ENCODE measurements at regions not wholly inside any gene's neighbourhood (a gene's known extent, or its start where the extent isn't known, plus 50 kb on each side); places are given as distances from the start of the nearest gene placed in this dataset.
A peak's percentile ranks its signal among the peaks of the same experiment; 100 is the strongest.

DNA sequence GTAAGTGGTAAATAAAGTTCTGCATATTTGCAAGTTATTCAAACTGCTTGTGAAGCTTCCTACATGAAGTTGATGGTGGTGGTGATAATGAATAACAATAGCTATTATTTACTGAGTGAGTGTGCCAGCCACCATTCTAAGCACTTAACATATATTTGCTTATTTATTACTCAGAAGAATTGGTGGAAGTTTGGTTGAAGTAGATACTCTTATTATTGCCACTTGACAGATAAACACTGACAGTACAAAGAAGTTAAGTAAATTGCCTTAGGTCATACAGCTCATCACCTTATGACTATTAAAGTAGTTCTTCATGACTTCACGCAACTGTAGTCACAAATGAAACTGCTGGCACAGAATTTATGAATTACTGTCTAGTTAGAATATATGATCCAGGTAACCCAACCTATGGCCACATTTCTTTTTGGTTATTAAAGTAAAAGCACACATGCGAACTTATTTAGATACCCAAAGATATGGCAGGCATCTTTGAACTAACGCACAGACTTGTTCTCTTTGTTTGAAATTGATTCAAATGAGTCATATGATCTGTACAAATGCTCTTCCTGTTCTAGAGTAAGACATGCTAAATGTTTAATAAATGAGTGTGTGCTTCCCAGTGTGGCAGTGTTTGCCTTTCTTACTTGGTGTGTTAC lies 99.8 kb upstream of the NR2F2 start:
- TF ChIP-seq ZFX (IDR thresholded peaks at IDR 0.05; ENCODE audit: borderline replicate concordance) = no peak
- TF ChIP-seq, protein P1, sequence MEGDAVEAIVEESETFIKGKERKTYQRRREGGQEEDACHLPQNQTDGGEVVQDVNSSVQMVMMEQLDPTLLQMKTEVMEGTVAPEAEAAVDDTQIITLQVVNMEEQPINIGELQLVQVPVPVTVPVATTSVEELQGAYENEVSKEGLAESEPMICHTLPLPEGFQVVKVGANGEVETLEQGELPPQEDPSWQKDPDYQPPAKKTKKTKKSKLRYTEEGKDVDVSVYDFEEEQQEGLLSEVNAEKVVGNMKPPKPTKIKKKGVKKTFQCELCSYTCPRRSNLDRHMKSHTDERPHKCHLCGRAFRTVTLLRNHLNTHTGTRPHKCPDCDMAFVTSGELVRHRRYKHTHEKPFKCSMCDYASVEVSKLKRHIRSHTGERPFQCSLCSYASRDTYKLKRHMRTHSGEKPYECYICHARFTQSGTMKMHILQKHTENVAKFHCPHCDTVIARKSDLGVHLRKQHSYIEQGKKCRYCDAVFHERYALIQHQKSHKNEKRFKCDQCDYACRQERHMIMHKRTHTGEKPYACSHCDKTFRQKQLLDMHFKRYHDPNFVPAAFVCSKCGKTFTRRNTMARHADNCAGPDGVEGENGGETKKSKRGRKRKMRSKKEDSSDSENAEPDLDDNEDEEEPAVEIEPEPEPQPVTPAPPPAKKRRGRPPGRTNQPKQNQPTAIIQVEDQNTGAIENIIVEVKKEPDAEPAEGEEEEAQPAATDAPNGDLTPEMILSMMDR (IDR thresholded peaks at IDR 0.05) = no peak
- H3K27ac ChIP-seq = peak overlapping the region; percentile 55

DNA sequence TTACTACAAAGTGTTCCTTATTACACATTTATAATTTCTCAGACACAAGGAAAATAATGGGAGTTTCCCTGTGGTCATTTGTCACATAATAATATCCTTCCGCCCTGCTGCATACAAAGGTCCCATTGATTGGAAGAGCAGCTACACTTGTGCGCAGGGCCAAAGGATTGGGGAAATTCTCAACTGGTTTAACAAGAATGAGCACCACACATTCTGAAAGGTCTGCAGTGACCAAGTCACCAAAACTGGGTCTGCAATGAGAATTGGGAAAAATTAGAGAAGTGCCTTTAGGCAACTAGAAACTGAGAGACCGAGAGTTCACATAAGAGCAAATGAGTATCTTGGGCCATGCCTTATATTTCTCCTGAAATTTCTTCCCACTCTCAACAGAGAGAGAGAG lies 98.2 kb upstream of the NR2F2 start:
- TF ChIP-seq, protein P1 (IDR thresholded peaks at IDR 0.05) = no peak
- no peak for TF ChIP-seq ZFX (IDR thresholded peaks at IDR 0.05; ENCODE audit: borderline replicate concordance)
- H3K27ac ChIP-seq = no peak overlapping the region

DNA sequence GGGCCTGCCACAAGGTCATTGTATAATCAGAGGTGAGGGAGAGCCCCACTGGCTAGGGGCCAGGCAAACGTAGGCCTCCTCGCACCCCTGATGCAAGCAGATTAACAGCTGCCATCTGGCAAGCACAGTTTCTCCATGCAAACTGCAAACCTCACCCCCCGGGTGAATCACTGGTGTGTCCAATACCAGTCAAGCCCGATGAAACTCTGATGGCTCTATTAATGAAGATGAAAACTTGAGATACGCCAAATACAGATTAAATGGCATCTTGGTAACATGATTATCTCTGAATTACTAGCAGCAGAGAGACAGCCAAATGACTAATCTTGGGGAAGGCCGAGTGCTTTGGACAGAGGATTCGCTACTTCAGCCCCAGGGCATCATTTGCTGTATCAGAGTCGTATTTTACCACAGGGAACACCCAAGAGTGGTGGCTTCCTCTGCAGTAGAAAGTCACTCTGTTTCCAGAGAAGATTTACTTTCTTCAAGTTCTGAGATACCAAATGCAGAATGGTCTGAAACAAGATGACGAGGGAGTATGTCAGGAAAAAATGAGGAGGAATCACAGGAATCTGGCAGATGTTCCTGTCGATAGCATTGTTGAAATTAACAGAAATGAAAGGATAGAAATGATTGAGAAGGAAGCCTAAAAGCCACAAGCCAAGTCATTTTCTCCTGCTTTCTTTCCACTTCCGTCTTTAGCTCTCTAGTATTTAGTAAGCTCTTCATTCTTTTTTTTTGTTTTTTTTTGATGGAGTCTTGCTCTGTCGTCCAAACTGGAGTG lies 96.2 kb upstream of the NR2F2 start:
- TF ChIP-seq, protein P1 (IDR thresholded peaks at IDR 0.05) = no peak
- no peak for TF ChIP-seq ZFX (IDR thresholded peaks at IDR 0.05; ENCODE audit: borderline replicate concordance)
- H3K27ac ChIP-seq = no peak overlapping the region

DNA sequence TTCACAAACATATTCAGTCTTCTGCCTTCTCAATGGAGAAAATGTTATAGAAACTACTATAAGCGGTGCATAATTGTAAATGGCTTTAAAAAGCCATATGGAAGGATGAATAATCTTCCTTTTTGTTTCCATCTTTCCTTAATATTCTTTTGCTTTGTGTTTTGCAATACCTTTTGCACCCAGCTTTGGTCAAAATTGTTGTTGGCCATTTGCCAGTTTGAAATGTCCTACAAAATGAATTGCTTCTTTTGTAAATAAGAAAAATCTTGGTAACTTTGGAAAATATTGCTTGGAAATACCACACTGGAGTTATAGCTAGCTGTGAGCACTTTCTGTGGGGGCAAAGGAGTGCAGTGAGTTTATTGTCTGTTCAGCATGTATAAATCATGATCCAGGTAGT lies 93.5 kb upstream of the NR2F2 start:
- no peak overlapping the region for H3K27ac ChIP-seq
- TF ChIP-seq, protein P1 (IDR thresholded peaks at IDR 0.05) = no peak
- no peak for TF ChIP-seq ZFX (IDR thresholded peaks at IDR 0.05; ENCODE audit: borderline replicate concordance)

DNA sequence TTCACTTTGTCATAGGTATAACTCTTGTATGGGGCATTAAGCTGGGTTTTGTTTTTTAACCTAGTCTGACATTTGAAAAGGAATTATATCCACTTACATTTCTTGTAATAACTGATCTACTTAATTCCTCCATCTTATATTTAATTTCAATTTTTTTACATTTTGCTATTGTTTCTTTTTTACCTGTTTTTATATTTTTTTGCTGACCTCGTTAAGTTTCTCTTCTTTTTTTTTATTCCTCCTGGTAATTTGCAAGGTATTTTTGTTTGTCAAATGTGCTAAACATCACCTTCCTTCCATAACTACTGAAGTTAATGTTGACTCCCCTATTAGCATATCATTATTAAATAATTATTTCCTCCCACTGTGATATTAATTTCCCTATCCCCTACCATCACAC lies 87.7 kb upstream of the NR2F2 start:
- TF ChIP-seq, protein P1 (IDR thresholded peaks at IDR 0.05) = no peak
- TF ChIP-seq ZFX (IDR thresholded peaks at IDR 0.05; ENCODE audit: borderline replicate concordance) = no peak
- H3K27ac ChIP-seq = no peak overlapping the region

DNA sequence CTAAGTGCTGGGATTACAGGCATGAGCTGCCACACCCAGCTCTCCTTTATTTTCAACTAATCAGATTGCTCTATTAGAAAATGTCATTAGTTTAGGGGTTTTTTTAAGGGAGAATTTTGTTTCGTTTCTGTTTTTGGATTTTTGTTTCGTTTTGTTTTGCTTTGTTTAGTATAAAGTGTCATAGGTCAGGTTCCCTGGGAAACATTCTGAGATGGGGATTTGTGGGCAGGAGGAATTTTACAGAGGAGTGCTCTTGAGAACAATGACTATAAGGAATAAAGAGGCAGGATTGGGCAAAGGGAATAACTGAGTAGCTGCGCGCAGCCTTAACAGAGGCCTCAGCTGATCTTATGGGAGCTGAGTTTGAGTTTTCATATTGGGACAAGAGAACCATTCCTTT lies 86.8 kb upstream of the NR2F2 start:
- H3K27ac ChIP-seq = no peak overlapping the region
- no peak for TF ChIP-seq ZFX (IDR thresholded peaks at IDR 0.05; ENCODE audit: borderline replicate concordance)
- TF ChIP-seq, protein P1 (IDR thresholded peaks at IDR 0.05) = no peak

DNA sequence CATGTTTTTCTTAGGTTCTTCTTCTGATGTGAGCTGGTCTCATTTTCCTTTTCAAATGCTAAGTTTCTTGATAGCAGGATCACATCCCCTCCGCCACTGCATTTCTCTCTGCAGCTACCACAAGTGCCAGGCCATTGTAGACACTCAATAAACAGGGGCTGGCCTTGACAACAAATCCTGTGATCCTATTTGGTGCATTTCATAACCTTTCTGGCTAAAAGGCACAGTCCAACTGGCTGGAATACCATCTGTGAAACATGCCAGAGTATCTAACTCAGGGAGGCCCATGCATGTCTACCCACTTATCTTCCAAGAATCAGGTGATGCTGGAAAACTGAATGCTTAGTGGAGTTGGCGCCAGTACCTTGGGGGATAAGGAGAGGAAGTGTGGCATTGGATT lies 85.2 kb upstream of the NR2F2 start:
- TF ChIP-seq, protein P1 (IDR thresholded peaks at IDR 0.05) = no peak
- no peak for TF ChIP-seq ZFX (IDR thresholded peaks at IDR 0.05; ENCODE audit: borderline replicate concordance)
- H3K27ac ChIP-seq = no peak overlapping the region

All from 22Rv1 (cell line).